ENCODE measurements at regions not wholly inside any gene's neighbourhood (a gene's known extent, or its start where the extent isn't known, plus 50 kb on each side); places are given as distances from the start of the nearest gene placed in this dataset.

DNA sequence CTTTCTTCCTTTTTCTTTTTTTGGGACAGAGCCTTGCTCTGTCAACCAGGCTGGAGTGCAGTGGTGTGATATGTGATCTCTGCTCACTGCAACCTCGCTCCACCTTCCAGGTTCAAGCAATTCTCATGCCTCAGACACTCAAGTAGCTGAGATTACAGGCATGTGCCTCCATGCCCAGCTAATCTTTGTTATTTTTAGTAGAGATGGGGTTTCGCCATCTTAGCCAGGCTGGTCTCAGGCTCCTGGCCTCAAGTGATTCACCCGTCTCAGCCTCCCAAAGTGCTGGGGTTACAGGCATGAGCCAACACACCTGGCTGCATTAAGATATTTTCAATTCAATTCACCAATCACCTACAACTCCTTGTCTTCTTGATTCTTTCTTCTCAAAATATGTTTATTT, 1046.5 kb downstream of the GALC start:
- no peak for TF ChIP-seq POLR2A (IDR thresholded peaks at IDR 0.05)
- TF ChIP-seq, protein P1, sequence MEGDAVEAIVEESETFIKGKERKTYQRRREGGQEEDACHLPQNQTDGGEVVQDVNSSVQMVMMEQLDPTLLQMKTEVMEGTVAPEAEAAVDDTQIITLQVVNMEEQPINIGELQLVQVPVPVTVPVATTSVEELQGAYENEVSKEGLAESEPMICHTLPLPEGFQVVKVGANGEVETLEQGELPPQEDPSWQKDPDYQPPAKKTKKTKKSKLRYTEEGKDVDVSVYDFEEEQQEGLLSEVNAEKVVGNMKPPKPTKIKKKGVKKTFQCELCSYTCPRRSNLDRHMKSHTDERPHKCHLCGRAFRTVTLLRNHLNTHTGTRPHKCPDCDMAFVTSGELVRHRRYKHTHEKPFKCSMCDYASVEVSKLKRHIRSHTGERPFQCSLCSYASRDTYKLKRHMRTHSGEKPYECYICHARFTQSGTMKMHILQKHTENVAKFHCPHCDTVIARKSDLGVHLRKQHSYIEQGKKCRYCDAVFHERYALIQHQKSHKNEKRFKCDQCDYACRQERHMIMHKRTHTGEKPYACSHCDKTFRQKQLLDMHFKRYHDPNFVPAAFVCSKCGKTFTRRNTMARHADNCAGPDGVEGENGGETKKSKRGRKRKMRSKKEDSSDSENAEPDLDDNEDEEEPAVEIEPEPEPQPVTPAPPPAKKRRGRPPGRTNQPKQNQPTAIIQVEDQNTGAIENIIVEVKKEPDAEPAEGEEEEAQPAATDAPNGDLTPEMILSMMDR (IDR thresholded peaks at IDR 0.05), result no peak

All from esophagus squamous epithelium (tissue), 4 donors.